A172 (cell line): ENCODE measurements at regions not wholly inside any gene's neighbourhood (a gene's known extent, or its start where the extent isn't known, plus 50 kb on each side); places are given as distances from the start of the nearest gene placed in this dataset.
A peak's percentile ranks its signal among the peaks of the same experiment; 100 is the strongest.
"Not testable (repeated sequence)": the region's sequence is repeated elsewhere in the genome, so short reads cannot be mapped to it uniquely, and the experiment has no call there.

ENCODE experiments used
- DNase-seq: peaks from one replicate; pipeline ENCODE4 v3.0.0-alpha.2; 2015; ENCODE audit warnings: low spot score

GRCh38 chrX:130467936-130468335 is 66.1 kb downstream of the RBMX2 start:
- no peak for DNase-seq

GRCh38 chrX:130468395-130468923 is 66.7 kb downstream of the RBMX2 start:
- no peak for DNase-seq

- DNase-seq = no peak
These were observed 81.1 kb downstream of the RBMX2 start for GRCh38 chrX:130482871-130483270.

GRCh38 chrX:130485870-130486269 is 84.1 kb downstream of the RBMX2 start:
- no peak for DNase-seq

GRCh38 chrX:130495502-130495901 is 93.7 kb downstream of the RBMX2 start:
- DNase-seq = not testable (repeated sequence)

- DNase-seq = no peak
These were observed 95.7 kb downstream of the RBMX2 start for GRCh38 chrX:130497531-130497930.

GRCh38 chrX:130498653-130499274 is 97.0 kb downstream of the RBMX2 start:
- no peak for DNase-seq

- DNase-seq = no peak
These were observed 100.3 kb downstream of the RBMX2 start for GRCh38 chrX:130502016-130502570.

GRCh38 chrX:130504019-130504418 is 102.2 kb downstream of the RBMX2 start:
- no peak for DNase-seq

- DNase-seq = no peak
These were observed 105.2 kb downstream of the RBMX2 start for GRCh38 chrX:130507015-130507414.

GRCh38 chrX:130512534-130512933 is 110.7 kb downstream of the RBMX2 start:
- DNase-seq = not testable (repeated sequence)

- DNase-seq = no peak
These were observed 114.3 kb downstream of the RBMX2 start for GRCh38 chrX:130516123-130516522.

GRCh38 chrX:130523460-130524394 is 121.9 kb downstream of the RBMX2 start:
- DNase-seq = no peak

- DNase-seq = no peak
These were observed 122.8 kb downstream of the RBMX2 start for GRCh38 chrX:130524476-130525194.

GRCh38 chrX:130529531-130529930 is 127.7 kb downstream of the RBMX2 start:
- DNase-seq = no peak

GRCh38 chrX:130531066-130531465 is 129.3 kb downstream of the RBMX2 start:
- no peak for DNase-seq

GRCh38 chrX:130539721-130540321 is 138.0 kb downstream of the RBMX2 start:
- DNase-seq = peak; percentile 0

GRCh38 chrX:130543603-130544325 is 142.0 kb downstream of the RBMX2 start:
- DNase-seq = no peak

- no peak for DNase-seq
These were observed 144.0 kb downstream of the RBMX2 start for GRCh38 chrX:130545796-130546195.

- peak; percentile 14 for DNase-seq
These were observed 147.6 kb downstream of the RBMX2 start for GRCh38 chrX:130549382-130549781.

- no peak for DNase-seq
These were observed 148.6 kb downstream of the RBMX2 start for GRCh38 chrX:130550351-130550750.
